ENCODE measurements at regions not wholly inside any gene's neighbourhood (a gene's known extent, or its start where the extent isn't known, plus 50 kb on each side); places are given as distances from the start of the nearest gene placed in this dataset.

DNA sequence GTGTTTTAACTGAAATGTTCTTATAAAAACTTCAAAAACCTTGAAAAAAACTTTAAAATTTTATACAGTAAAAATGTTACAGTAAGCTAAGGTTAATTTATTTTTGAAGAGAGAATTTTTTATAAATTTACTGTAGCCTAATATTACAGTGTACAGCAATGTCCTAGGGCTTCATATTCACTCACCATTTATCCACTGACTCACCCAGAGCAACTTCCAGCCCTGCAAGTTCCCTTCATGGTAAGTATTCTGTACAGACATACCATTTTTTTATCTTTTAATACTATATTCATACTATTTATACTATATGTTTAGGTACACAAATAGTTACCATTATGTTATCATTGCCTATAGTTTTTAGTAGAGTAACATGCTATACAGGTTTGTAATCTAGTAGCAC, 396.7 kb upstream of the MMADHC start:
- H3K4me1 Mint-ChIP-seq (ENCODE audit: low read depth in 2 of 2): no peaks in the 10 kb centered on the region
- no peaks in the 10 kb centered on the region for H3K27me3 Mint-ChIP-seq
- H3K9me3 Mint-ChIP-seq: peaks cover 9% of the 10 kb centered on the region
- no peak for ATAC-seq
- no peak for DNase-seq (ENCODE audit: low spot score)
- no peak overlapping the region for H3K4me3 Mint-ChIP-seq
- no peak overlapping the region for H3K27ac Mint-ChIP-seq
- H3K36me3 Mint-ChIP-seq: peaks cover 10% of the 10 kb centered on the region

- Mint-ChIP-seq H3K4me1 (ENCODE audit: low read depth in 2 of 2) (no peaks in the 10 kb centered on the region), H3K9me3 (peaks cover 15% of the 10 kb centered on the region), H3K4me3 (no peak overlapping the region), H3K27me3 (no peaks in the 10 kb centered on the region), H3K27ac (no peak overlapping the region), H3K36me3 (peaks cover 6% of the 10 kb centered on the region)
- no peak for DNase-seq (ENCODE audit: low spot score)
- ATAC-seq: no peak
Observed at GRCh38 chr2:149972066-149972465, 384.5 kb upstream of the MMADHC start.

- Mint-ChIP-seq H3K36me3 (no peaks in the 10 kb centered on the region), H3K27ac (no peak overlapping the region), H3K4me3 (no peak overlapping the region), H3K27me3 (no peaks in the 10 kb centered on the region), H3K4me1 (ENCODE audit: low read depth in 2 of 2) (no peaks in the 10 kb centered on the region), H3K9me3 (peaks cover 19% of the 10 kb centered on the region)
- no peak for DNase-seq (ENCODE audit: low spot score)
- no peak for ATAC-seq
Observed at GRCh38 chr2:149954981-149955600, 367.5 kb upstream of the MMADHC start.

- ATAC-seq (no peak), DNase-seq (ENCODE audit: low spot score) (no peak)
- H3K36me3 Mint-ChIP-seq: no peaks in the 10 kb centered on the region
- H3K27ac Mint-ChIP-seq: no peak overlapping the region
- peaks cover 16% of the 10 kb centered on the region for H3K9me3 Mint-ChIP-seq
- H3K4me3 Mint-ChIP-seq: no peak overlapping the region
- no peaks in the 10 kb centered on the region for H3K27me3 Mint-ChIP-seq
- H3K4me1 Mint-ChIP-seq (ENCODE audit: low read depth in 2 of 2): no peaks in the 10 kb centered on the region
Observed at GRCh38 chr2:149953627-149954026, 366.1 kb upstream of the MMADHC start.

DNA sequence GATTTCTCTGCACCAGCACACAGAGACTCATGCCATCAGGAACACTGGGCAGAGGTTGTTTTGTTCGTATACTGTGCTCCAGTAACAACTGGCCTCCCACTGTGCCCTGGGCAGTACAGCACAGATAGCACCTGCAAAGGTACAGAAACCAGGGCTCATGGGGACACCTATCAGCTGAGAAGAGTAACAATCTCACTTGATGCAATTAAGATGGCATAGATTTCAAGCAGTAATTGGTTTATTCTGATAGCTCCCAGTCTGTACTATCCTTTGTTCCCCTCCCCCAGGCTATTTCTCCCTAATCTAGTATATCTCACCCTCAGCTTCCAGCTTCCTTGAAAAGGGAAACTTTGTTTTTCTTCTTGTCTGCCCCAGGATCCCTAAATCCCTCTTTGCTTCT, 343.9 kb upstream of the MMADHC start:
- Mint-ChIP-seq H3K4me1 (ENCODE audit: low read depth in 2 of 2) (no peaks in the 10 kb centered on the region), H3K4me3 (no peak overlapping the region), H3K27me3 (no peaks in the 10 kb centered on the region), H3K27ac (no peak overlapping the region), H3K36me3 (no peaks in the 10 kb centered on the region), H3K9me3 (peaks cover 6% of the 10 kb centered on the region)
- DNase-seq (ENCODE audit: low spot score): no peak
- no peak for ATAC-seq

GRCh38 chr2:149928011-149928410, 340.4 kb upstream of the MMADHC start:
- Mint-ChIP-seq H3K27me3 (no peaks in the 10 kb centered on the region), H3K9me3 (peaks cover 9% of the 10 kb centered on the region), H3K27ac (no peak overlapping the region), H3K36me3 (peaks cover 5% of the 10 kb centered on the region), H3K4me3 (no peak overlapping the region), H3K4me1 (ENCODE audit: low read depth in 2 of 2) (no peaks in the 10 kb centered on the region)
- ATAC-seq: no peak
- no peak for DNase-seq (ENCODE audit: low spot score)

- Mint-ChIP-seq H3K36me3 (peaks cover 5% of the 10 kb centered on the region), H3K4me1 (ENCODE audit: low read depth in 2 of 2) (no peaks in the 10 kb centered on the region), H3K27ac (no peak overlapping the region), H3K27me3 (no peaks in the 10 kb centered on the region), H3K4me3 (no peak overlapping the region), H3K9me3 (peaks cover 8% of the 10 kb centered on the region)
- DNase-seq (ENCODE audit: low spot score) (no peak), ATAC-seq (no peak)
Observed at GRCh38 chr2:149926149-149926548, 338.6 kb upstream of the MMADHC start.

GRCh38 chr2:149924549-149925213, 337.1 kb upstream of the MMADHC start:
- Mint-ChIP-seq H3K27me3 (no peaks in the 10 kb centered on the region), H3K4me1 (ENCODE audit: low read depth in 2 of 2) (no peaks in the 10 kb centered on the region), H3K9me3 (peaks cover 6% of the 10 kb centered on the region), H3K36me3 (peaks cover 9% of the 10 kb centered on the region), H3K4me3 (no peak overlapping the region), H3K27ac (no peak overlapping the region)
- ATAC-seq (no peak), DNase-seq (ENCODE audit: low spot score) (no peak)

DNA sequence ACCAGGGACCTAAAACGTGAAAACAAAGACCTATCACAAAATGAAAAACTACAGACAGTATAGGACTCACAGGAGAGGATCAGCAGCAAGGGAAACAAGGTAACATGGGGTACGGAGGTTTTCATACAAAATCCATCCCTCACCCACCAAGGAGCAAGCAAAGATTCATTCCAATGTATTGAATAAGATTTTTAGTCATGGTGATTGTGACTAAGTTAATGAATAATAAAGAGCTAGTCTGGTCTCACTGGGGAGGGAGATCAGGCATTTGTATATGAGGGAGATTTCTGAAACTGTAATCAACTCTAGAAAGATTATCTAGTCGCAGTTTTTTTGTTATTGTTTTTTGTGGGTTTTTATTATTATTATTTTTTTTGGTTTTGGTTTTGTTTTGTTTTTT, 336.5 kb upstream of the MMADHC start:
- Mint-ChIP-seq H3K9me3 (peaks cover 6% of the 10 kb centered on the region), H3K36me3 (peaks cover 11% of the 10 kb centered on the region)
- no peak for ATAC-seq

GRCh38 chr2:149921911-149922616, 334.5 kb upstream of the MMADHC start:
- ATAC-seq (no peak), DNase-seq (ENCODE audit: low spot score) (no peak)
- no peak overlapping the region for H3K27ac Mint-ChIP-seq
- H3K4me3 Mint-ChIP-seq: no peak overlapping the region
- peaks cover 10% of the 10 kb centered on the region for H3K9me3 Mint-ChIP-seq
- no peaks in the 10 kb centered on the region for H3K27me3 Mint-ChIP-seq
- no peaks in the 10 kb centered on the region for H3K4me1 Mint-ChIP-seq (ENCODE audit: low read depth in 2 of 2)
- peaks cover 12% of the 10 kb centered on the region for H3K36me3 Mint-ChIP-seq

More for the DNA sequence above, 336.5 kb upstream of the MMADHC start:
- Mint-ChIP-seq H3K4me1 (ENCODE audit: low read depth in 2 of 2) (no peaks in the 10 kb centered on the region), H3K4me3 (no peak overlapping the region), H3K27ac (no peak overlapping the region), H3K27me3 (no peaks in the 10 kb centered on the region)
- DNase-seq (ENCODE audit: low spot score): no peak

DNA sequence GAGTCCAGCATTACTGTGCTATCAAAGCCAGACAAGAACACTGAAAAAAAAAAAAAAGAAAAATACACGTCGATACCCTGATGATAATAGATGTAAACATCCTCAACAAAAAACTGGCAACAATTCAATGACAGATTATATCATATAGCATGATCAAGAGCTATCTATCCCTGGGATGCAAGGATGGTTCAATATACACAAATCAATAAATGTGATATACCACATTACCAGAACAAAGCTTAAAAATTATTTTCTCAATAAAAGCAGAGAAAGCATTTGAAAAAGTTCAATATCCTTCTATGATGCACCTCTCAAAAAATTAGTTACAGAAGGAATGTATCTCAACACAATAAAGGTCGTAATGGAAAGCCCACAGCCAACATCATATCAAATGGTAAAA, 332.8 kb upstream of the MMADHC start:
- no peak overlapping the region for H3K4me3 Mint-ChIP-seq
- peaks cover 17% of the 10 kb centered on the region for H3K9me3 Mint-ChIP-seq
- no peaks in the 10 kb centered on the region for H3K27me3 Mint-ChIP-seq
- H3K4me1 Mint-ChIP-seq (ENCODE audit: low read depth in 2 of 2): no peaks in the 10 kb centered on the region
- no peak for ATAC-seq
- peaks cover 15% of the 10 kb centered on the region for H3K36me3 Mint-ChIP-seq
- no peak for DNase-seq (ENCODE audit: low spot score)
- no peak overlapping the region for H3K27ac Mint-ChIP-seq

DNA sequence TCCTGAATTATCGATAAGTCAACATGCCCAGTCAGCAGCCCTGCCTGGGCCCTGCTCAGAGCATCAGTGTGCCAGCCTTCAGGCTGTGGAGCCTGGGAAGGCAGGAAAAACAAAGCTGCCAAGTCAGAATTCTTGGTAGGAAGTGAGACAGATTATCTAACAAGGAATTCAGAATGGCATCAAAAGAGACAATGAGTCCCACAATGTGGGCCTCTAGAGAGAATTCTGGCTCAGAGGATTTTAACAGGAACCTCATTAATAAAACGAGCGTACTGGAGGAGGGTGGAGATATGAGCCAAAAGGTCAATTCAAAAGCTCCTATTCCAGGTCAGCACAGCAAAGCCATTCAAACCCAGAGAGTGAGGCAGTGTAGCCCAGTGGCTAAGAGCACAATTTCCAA, 327.6 kb upstream of the MMADHC start:
- peaks cover 15% of the 10 kb centered on the region for H3K9me3 Mint-ChIP-seq
- ATAC-seq (no peak), DNase-seq (ENCODE audit: low spot score) (no peak)
- H3K4me3 Mint-ChIP-seq: no peak overlapping the region
- no peaks in the 10 kb centered on the region for H3K4me1 Mint-ChIP-seq (ENCODE audit: low read depth in 2 of 2)
- peaks cover 10% of the 10 kb centered on the region for H3K36me3 Mint-ChIP-seq
- H3K27me3 Mint-ChIP-seq: no peaks in the 10 kb centered on the region
- no peak overlapping the region for H3K27ac Mint-ChIP-seq

DNA sequence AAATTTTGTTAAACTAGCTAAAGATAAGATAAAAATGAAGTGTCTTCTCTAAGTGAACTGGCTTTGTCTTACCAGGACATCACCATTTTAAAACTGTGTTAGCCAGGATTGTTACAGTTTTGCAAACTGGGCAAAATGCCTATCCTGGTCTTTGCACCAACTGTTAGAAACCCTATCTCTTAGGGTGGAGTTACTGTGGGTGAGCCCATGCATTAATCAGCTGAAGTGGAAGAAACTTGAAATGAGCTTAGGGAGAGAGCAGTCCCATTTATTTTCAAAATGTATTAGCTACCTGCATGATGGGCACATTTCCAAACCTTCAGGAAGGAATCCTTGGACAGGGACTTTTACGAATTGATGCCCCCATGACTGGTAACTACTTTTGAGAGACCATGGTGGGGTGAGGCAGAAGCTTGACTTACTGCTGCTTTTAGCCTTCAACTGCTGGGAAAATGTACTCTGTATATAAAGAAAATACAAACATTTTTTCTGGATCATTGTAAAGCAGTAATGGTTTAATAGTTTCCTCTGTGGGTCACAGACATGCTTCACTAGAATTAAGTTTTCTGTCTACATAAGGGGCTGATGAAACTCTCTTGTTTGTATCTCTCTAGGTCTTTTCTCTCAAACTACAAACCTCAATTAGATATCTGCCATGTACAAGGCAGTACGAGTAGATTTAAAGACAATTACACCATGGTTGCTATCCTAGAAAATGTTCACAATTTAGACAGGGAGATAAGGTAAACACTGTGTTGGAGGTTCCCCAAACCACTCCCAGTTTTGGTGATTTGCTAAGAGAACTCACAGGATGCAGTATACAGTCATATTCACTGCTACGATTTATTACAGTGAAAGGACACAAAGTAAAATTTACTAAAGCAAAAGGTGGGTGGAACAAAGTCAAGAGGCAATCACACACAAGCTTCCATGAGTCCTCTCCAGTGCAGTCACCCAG, 321.4 kb upstream of the MMADHC start:
- Mint-ChIP-seq H3K36me3 (no peaks in the 10 kb centered on the region), H3K4me1 (ENCODE audit: low read depth in 2 of 2) (no peaks in the 10 kb centered on the region), H3K27me3 (no peaks in the 10 kb centered on the region), H3K4me3 (no peak overlapping the region), H3K9me3 (peaks cover 9% of the 10 kb centered on the region), H3K27ac (no peak overlapping the region)
- no peak for DNase-seq (ENCODE audit: low spot score)
- no peak for ATAC-seq
